Renal cortex interstitium (tissue), 11 donors: ENCODE measurements at regions not wholly inside any gene's neighbourhood (a gene's known extent, or its start where the extent isn't known, plus 50 kb on each side); places are given as distances from the start of the nearest gene placed in this dataset.

ENCODE experiments used
- DNase-seq, 11 donors: peaks; one replicate each; pipeline ENCODE4 v3.0.0-alpha.2; 2013; ENCODE audit warnings: low read depth in 9 of 11, low spot score in 4 of 11; ENCODE audit errors: extremely low read depth in 1 of 11

GRCh38 chr5:57853929-57854697 is 371.5 kb upstream of the ACTBL2 start:
- DNase-seq: no peak

GRCh38 chr5:57850109-57850508 is 367.5 kb upstream of the ACTBL2 start:
- no peak for DNase-seq

GRCh38 chr5:57845025-57845424 is 362.4 kb upstream of the ACTBL2 start:
- DNase-seq: no peak

GRCh38 chr5:57844410-57844809 is 361.8 kb upstream of the ACTBL2 start:
- DNase-seq: peak in 1 of 11 donors; percentile 16

- no peak for DNase-seq
Observed at GRCh38 chr5:57843059-57843367, 360.4 kb upstream of the ACTBL2 start.

- no peak for DNase-seq
Observed at GRCh38 chr5:57842364-57843058, 359.9 kb upstream of the ACTBL2 start.

GRCh38 chr5:57841676-57842363 is 359.2 kb upstream of the ACTBL2 start:
- peak in 4 of 11 donors; percentile 22 to 57 (median 42) for DNase-seq

- DNase-seq: no peak
Observed at GRCh38 chr5:57839437-57840079, 356.9 kb upstream of the ACTBL2 start.

GRCh38 chr5:57839025-57839424 is 356.4 kb upstream of the ACTBL2 start:
- DNase-seq: no peak

- no peak for DNase-seq
Observed at GRCh38 chr5:57836921-57837320, 354.3 kb upstream of the ACTBL2 start.

- DNase-seq: no peak
Observed at GRCh38 chr5:57836331-57836730, 353.7 kb upstream of the ACTBL2 start.

GRCh38 chr5:57834829-57835608 is 352.4 kb upstream of the ACTBL2 start:
- DNase-seq: no peak

GRCh38 chr5:57833489-57833888 is 350.9 kb upstream of the ACTBL2 start:
- DNase-seq: no peak

- no peak for DNase-seq
Observed at GRCh38 chr5:57832875-57833274, 350.3 kb upstream of the ACTBL2 start.

- no peak for DNase-seq
Observed at GRCh38 chr5:57831932-57832331, 349.3 kb upstream of the ACTBL2 start.

GRCh38 chr5:57831090-57831489 is 348.5 kb upstream of the ACTBL2 start:
- DNase-seq: no peak

GRCh38 chr5:57828221-57828620 is 345.6 kb upstream of the ACTBL2 start:
- DNase-seq: no peak

GRCh38 chr5:57825031-57825686 is 342.5 kb upstream of the ACTBL2 start:
- DNase-seq: peak; percentile 32 to 83 (median 58)

- no peak for DNase-seq
Observed at GRCh38 chr5:57824623-57825022, 342.0 kb upstream of the ACTBL2 start.
